K562 (cell line): ENCODE measurements at regions not wholly inside any gene's neighbourhood (a gene's known extent, or its start where the extent isn't known, plus 50 kb on each side); places are given as distances from the start of the nearest gene placed in this dataset.

Source experiments
- POLR2A ChIP-seq: fragments of 450-650 bp; conservative IDR thresholded peaks from 2 replicates; pipeline ENCODE4 v1.6.1; 2016
- SAP30 ChIP-seq: fragments of 200-600 bp; sonication (generic); IDR thresholded peaks from 2 replicates; pipeline ENCODE4 v1.6.1; 2012; ENCODE audit warnings: borderline replicate concordance, low read depth, mild to moderate bottlenecking, moderate library complexity, low read length, control low read depth, inconsistent platforms; ENCODE audit not compliant: insufficient read depth, poor library complexity, severe bottlenecking
- ZEB2 ChIP-seq: fragments of 450-650 bp; IDR thresholded peaks from 2 replicates; pipeline ENCODE4 v1.6.1; 2016
- ZNF431 ChIP-seq: sonication (generic); formaldehyde crosslinking; IDR thresholded peaks from 2 replicates; pipeline ENCODE4 v1.8.0; 2022; ENCODE audit warnings: mild to moderate bottlenecking, missing genetic modification reagents
- TF ChIP-seq, protein P1 (sequence below), 3 experiments: IDR thresholded peaks in 2 of 3; conservative IDR thresholded peaks in 1 of 3; 2 replicates each; pipeline ENCODE4 v1.5.1; 2011 to 2012; ENCODE audit warnings: low read length in 3 of 3, mild to moderate bottlenecking in 3 of 3, control low read depth in 2 of 3, improper control_type of control experiment in 1 of 3, inconsistent platforms in 1 of 3, low read depth in 1 of 3, mixed read lengths in 1 of 3, moderate library complexity in 1 of 3; ENCODE audit not compliant: insufficient read depth in 2 of 3
- TF ChIP-seq, protein P2 (sequence below), 2 experiments: fragments of 450-650 bp in 1 of 2; sonication (generic) in 1 of 2; formaldehyde crosslinking in 1 of 2; IDR thresholded peaks; 2 replicates each; pipeline versions ENCODE4 v1.7.1 to v1.9.0; 2016 to 2022; ENCODE audit warnings: inconsistent platforms in 1 of 2, mild to moderate bottlenecking in 1 of 2, missing genetic modification reagents in 1 of 2

DNA sequence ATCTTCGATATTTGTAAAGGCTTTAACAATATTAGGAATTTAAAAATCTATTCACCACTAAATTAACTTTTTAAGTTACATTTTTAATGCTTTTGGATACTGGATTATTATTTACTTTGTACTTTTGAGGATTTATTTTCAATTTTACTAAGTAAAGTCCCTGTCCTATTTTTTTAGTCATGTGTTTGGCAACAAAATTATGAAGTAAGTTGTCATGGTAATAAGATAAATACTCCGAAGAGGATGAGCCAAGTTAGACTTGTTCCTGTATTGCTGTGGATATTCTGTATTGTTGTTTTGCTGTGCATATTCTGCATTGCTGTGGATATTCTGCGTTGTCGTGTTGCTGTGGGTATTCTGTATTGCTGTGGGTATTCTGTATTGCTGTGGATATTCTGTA lies 210.1 kb downstream of the MTRR start:
- no peak for TF ChIP-seq POLR2A
- TF ChIP-seq, protein P1, sequence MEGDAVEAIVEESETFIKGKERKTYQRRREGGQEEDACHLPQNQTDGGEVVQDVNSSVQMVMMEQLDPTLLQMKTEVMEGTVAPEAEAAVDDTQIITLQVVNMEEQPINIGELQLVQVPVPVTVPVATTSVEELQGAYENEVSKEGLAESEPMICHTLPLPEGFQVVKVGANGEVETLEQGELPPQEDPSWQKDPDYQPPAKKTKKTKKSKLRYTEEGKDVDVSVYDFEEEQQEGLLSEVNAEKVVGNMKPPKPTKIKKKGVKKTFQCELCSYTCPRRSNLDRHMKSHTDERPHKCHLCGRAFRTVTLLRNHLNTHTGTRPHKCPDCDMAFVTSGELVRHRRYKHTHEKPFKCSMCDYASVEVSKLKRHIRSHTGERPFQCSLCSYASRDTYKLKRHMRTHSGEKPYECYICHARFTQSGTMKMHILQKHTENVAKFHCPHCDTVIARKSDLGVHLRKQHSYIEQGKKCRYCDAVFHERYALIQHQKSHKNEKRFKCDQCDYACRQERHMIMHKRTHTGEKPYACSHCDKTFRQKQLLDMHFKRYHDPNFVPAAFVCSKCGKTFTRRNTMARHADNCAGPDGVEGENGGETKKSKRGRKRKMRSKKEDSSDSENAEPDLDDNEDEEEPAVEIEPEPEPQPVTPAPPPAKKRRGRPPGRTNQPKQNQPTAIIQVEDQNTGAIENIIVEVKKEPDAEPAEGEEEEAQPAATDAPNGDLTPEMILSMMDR (IDR thresholded peaks at IDR 0.05 in 2 of 3, conservative IDR thresholded peaks at IDR 0.05 in 1 of 3; ENCODE audit: insufficient read depth in 2 of 3, low read depth in 1 of 3, low read length in 3 of 3): no peak
- TF ChIP-seq, protein P2, sequence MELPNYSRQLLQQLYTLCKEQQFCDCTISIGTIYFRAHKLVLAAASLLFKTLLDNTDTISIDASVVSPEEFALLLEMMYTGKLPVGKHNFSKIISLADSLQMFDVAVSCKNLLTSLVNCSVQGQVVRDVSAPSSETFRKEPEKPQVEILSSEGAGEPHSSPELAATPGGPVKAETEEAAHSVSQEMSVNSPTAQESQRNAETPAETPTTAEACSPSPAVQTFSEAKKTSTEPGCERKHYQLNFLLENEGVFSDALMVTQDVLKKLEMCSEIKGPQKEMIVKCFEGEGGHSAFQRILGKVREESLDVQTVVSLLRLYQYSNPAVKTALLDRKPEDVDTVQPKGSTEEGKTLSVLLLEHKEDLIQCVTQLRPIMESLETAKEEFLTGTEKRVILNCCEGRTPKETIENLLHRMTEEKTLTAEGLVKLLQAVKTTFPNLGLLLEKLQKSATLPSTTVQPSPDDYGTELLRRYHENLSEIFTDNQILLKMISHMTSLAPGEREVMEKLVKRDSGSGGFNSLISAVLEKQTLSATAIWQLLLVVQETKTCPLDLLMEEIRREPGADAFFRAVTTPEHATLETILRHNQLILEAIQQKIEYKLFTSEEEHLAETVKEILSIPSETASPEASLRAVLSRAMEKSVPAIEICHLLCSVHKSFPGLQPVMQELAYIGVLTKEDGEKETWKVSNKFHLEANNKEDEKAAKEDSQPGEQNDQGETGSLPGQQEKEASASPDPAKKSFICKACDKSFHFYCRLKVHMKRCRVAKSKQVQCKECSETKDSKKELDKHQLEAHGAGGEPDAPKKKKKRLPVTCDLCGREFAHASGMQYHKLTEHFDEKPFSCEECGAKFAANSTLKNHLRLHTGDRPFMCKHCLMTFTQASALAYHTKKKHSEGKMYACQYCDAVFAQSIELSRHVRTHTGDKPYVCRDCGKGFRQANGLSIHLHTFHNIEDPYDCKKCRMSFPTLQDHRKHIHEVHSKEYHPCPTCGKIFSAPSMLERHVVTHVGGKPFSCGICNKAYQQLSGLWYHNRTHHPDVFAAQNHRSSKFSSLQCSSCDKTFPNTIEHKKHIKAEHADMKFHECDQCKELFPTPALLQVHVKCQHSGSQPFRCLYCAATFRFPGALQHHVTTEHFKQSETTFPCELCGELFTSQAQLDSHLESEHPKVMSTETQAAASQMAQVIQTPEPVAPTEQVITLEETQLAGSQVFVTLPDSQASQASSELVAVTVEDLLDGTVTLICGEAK (IDR thresholded peaks at IDR 0.05): no peak
- TF ChIP-seq, protein P2 (CRISPR knock-in tag; IDR thresholded peaks at IDR 0.05): no peak
- no peak for TF ChIP-seq ZNF431
- TF ChIP-seq SAP30: no peak
- TF ChIP-seq ZEB2: no peak
